GM21360 (cell line): ENCODE measurements at regions not wholly inside any gene's neighbourhood (a gene's known extent, or its start where the extent isn't known, plus 50 kb on each side); places are given as distances from the start of the nearest gene placed in this dataset.

Experiments
- ATAC-seq: cut with Tn5 transposase; IDR thresholded peaks from one replicate; pipeline ENCODE4 v1.9.1; 2021; ENCODE audit warnings: mild to moderate bottlenecking, moderate library complexity; ENCODE audit not compliant: unreplicated experiment

DNA sequence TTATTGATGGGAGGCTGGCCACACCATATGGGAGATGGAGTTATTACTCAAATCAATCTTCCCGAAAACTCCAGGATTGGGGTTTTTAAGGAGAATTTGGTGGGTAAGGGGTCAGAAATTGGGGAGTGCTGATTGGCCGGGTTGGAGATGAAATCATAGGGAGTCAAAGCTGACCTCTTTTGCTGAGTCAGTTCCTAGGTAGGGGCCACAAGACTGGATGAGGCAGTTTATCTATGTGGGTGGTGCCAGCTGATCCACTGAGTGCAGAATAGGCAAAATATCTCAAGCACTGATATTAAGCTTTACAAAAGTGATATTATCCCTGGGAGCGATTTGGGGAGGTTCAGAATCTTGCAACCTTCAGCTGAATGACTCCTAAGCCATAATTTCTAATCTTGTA lies 75.7 kb upstream of the CLINT1 start:
- ATAC-seq = no peak

DNA sequence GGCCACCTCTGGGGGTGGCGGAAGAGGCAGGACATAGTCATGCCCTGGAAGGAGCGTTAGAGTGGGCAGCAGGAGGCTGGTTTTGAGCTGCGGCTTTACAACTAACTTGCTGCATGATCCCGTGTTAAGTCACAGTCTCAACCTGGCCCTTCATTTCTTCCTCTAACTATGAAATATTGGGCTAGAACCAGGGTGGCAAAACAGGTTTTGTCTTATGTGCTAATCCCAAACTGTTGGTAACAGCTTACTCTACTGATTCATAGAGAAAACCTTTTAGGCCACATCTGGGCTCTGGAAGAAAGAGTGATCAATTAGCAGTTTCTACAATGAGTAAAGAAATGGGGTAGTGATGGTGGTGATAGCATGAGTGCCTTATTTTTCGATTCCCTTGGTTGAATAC lies 74.1 kb upstream of the CLINT1 start:
- no peak for ATAC-seq

DNA sequence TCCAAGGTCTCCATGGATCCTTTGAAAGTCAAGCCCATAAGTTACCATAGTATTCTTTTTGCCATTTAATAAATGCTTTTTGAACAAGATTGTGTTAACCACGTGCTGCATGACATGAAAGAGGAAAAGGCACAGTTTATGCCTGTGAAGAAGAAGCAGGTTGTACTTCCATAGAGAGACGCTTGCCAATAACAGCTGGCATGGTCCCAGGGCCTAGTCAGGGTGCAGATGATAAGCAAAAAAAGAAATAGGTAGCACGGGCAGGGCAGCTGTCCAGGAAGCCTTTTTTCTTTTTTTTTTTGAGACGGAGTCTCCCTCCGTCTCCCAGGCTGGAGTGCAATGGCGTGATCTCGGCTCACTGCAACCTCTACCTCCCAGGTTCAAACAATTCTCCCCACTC lies 71.8 kb upstream of the CLINT1 start:
- no peak for ATAC-seq

DNA sequence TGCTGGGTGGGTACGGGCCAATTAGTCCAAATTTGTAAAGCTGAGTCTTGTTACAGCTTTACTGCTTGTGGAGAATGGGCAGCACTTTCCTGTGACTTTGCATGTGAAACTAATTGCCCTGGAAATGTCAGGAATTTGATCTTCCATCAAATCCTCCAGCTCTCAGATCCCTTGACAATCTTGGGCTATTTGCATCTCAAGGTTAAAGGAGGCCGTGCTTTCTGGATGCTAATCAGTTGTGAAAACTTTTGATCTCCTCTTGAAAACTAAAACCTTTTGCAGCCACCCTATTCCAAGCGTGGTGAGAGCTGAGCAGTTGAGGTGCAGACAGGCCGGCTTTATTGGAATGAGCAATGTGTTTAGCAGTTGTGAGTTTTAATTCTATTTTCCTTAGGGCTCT lies 68.0 kb upstream of the CLINT1 start:
- no peak for ATAC-seq

GRCh38 chr5:157925786-157926671 lies 67.1 kb upstream of the CLINT1 start:
- no peak for ATAC-seq

DNA sequence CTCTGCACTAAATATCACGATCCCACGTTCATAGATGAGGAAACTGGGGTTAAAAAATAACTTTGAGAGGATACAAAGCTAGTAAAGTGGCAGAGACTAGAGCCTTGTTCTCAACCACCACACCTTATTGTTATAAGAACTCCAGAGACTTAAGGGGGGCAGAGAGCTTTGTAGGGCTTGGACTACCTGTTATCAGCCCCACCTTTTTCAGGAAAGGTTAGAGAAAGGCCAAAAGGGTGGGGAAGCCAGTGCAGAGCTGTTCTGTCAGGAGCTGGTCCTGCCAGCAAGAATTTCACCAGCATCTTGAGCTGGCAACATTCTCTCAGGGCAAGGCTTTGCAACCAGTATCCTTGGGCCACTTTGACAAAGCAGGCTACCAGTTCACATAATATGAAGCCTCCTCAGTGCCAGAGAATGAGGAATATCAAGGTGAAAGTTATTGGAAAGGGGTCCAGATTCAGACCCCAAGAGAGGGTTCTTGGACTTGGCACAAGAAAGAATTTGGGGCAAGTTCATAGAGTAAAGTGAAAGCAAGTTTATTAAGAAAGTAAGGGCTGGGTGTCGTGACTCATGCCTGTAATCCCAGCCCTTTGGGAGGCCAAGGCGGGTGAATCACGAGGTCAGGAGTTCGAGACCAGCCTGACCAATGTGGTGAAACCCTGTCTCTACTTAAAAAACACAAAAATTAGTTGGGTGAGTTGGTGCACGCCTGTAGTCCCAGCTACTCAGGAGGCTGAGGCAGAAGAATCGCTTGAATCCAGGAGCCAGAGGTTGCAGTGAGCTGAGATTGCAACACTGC lies 66.2 kb upstream of the CLINT1 start:
- no peak for ATAC-seq

DNA sequence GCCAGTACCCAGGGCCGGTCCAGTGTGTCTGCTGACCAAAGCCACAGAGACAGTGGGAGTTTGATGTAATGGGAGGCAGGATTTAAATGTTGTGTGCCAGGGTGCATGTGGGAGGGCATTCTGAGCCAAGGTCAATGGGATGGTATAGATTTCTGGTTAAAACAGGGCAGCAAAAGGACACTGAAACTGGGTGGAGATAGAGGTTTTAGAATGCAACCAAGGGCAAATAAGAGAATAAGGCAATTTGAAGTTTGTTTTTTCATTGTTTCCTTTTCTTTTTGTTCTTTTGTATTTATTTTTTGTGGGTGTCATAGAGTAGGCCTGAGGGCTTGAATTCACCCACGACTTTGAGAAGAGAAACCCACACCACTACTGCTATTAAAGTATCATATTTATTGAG lies 65.5 kb upstream of the CLINT1 start:
- ATAC-seq = no peak

- no peak for ATAC-seq
Measured at GRCh38 chr5:157923765-157924164, 64.8 kb upstream of the CLINT1 start.

GRCh38 chr5:157922026-157922425 lies 63.1 kb upstream of the CLINT1 start:
- no peak for ATAC-seq

- no peak for ATAC-seq
Measured at GRCh38 chr5:157920828-157921170, 61.9 kb upstream of the CLINT1 start.

GRCh38 chr5:157918811-157919742 lies 60.1 kb upstream of the CLINT1 start:
- no peak for ATAC-seq

DNA sequence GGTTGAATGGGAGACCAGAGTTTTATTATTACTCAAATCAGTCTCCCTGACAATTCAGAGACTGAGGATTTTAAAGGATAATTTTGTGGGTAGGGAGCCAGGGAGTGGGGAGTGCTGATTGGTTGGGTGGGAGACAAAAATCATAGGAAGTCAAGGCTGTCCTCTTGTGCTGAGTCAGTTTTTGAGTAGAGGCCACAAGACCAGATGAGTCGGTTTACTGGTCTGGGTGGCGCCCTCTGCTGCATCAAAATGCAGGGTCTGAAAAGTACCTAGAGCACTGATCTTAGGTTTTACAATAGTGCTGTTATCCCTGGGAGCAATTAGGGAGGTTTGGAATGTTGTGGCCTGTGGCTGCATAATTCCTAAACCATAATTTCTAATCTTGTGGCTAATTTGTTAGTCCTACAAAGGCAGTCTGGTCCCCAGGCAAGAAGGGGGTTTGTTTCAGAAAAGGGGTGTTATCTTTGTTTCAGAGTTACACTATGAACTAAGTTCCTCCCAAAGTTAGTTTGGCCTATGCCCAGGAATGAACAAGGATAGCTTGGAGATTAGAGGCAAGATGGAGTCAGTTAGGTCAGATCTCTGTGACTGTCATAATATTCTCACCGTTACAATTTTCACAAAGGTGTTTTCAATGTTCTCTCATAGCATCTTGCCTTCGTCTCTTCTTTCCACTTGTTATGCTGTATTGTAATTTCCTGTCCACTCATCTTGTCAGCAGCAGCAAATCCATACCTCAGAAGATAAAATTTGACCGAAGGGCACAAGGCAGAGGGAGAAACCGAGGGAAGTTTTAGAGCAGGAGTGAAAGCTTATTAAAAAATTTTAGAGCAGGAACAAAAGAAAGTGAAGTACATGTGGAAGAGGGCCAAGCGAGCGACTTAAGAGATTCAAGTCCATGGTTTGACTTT lies 59.2 kb upstream of the CLINT1 start:
- no peak for ATAC-seq

DNA sequence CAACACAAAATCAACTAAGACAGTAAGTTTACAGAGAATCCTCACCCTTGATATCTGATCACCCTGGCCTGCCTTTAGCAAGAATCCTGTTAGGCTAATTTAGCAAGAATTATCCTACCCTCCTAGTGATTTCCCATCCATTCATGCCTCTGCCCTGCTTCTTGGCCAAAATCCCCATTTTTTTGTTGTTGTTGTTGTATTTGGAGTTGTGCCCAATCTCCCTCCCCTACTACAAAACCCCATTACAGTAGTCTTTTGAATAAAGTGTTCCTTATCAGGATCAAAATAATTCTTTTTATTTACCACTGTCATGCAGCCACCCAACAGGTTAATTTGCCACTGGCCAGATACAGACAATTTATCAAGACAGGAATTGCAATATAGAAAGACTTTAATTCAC lies 58.5 kb upstream of the CLINT1 start:
- ATAC-seq = no peak

- no peak for ATAC-seq
Measured at GRCh38 chr5:157915638-157916037, 56.7 kb upstream of the CLINT1 start.

GRCh38 chr5:157914151-157914788 lies 55.3 kb upstream of the CLINT1 start:
- ATAC-seq = no peak

DNA sequence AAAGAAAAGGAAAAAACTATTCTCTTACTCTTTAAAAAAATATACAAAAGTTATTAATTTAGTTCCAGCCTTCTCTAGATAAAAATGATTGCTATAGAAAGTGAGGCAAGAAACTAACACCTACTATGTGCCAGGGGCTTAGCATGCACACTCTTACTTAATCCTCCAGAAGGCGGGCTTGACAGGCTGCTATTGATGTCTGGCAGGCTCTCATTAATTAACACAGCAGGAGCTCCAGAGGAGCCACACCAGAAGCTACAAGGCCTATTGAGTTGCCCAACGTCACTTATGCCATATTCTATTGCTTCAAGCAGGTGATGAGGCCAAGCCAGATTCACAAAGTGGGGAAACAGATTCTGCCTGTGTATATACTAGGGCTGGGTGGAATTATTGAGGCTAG lies 54.6 kb upstream of the CLINT1 start:
- no peak for ATAC-seq

DNA sequence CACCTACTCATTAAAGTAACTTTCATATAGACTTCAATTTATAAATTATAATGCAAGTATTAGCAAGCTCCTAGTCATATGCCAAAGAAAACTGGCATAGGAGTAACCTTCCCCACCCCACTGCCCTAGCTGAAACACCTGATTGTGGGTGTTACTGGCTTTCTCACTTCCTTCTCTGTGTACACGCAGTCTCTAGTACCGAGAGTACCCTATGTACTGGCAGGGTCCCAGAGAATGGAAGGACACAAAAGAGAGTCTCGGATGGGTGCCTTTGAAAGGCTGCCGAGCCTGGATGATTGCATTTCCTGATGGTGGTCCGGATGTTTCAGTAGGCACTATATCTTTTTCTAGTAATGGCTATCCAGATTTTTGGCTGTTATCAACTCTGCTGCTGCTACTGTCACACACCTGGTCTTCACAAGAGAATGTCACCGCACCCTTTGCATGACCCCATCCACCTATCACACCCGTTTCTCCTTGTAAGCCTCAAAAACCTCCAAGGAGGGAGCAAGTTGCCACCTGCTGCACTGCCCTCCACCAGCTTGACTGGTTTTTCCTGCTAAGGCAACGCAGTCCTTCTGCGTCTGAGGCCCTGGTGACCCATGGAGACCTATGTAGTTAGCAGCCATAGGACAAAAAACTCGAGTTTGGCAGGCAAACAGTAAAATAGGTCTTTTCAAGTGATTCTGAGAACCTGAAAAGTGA lies 53.8 kb upstream of the CLINT1 start:
- ATAC-seq = peak; percentile 82

GRCh38 chr5:157911568-157911967 lies 52.6 kb upstream of the CLINT1 start:
- no peak for ATAC-seq
